ENCODE measurements at regions not wholly inside any gene's neighbourhood (a gene's known extent, or its start where the extent isn't known, plus 50 kb on each side); places are given as distances from the start of the nearest gene placed in this dataset.

DNA sequence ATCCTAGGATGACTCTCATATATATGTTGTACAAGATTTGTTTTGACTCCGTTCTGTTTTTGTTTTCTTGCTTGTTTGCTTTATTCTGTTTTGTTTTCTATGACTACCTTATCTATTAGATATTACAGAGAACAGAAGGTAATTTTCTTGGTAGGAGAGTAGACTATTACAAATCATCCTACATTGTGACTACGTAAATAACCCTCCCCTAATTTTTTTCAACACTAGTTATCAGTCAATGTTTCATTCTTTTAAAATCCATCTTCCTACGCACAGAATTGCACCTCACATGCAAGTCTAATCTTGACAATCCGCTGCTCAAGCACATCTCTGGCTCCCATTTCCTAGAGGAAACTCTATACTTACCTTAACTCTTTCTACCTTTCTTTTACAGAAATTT is 792.3 kb upstream of the PIK3C3 start:
- no peak for DNase-seq (ENCODE audit: low read depth in 2 of 3, low spot score in 2 of 3)

DNA sequence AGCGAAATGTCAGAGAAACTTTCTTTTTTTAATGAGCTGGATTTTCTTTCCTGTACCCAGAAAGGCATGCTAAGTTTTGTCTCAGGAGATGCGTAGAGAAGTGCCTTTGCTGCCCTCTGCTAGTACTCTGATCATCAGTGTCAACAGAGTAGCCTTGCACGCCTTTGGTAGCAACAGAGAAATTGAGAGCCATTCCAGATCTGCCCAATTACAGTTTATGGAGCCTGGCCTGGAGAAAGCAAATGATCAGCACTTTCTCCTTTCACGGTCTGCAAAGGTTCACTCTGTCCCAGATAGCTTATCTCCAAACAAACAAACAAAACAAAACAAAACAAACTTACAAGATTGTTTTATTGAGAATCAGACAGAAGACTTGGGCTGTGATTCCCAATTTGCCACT is 792.8 kb upstream of the PIK3C3 start:
- no peak for DNase-seq (ENCODE audit: low read depth in 2 of 3, low spot score in 2 of 3)

DNA sequence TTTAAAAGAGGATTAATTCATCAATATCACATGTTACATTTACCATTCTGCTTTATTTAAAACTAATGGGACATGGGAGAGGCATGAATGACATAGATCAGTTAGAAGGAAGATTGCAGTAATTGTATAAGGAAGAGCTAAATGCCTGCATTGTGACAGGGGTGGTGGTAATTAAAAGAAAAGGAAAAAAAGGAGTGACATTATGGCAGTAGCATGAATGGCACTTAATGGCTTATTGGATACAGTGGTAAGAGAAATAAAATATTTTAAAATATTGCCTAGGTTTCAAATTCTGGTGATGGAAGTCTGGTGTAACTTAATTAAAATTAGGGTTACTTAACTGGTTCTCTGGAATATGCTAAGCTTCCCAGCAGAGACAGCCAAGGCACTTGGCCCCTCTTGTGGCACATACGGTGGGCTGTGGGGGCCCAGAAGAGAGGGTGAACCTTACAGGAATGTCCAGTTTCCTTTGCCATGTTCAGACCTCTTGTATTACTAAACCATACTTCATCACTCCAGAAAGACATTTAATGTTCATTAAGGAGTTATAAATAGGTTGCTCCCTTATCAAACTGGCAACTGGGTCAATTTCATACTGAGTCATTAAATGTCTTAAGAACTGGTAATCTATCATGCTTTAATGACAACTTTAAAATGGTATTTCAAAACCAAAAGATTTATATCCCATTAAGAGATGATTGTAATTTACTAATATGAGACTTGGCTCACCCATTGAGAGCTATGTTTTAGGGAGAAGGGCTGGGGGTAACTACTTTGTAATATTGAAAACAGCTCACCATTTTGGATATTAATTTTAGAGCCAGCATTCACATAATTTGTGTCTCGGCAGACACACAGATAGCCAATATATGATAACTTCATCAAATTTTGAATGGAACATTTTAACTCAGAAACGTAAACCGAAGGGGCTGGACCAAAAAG is 798.9 kb upstream of the PIK3C3 start:
- no peak for DNase-seq (ENCODE audit: low read depth in 2 of 3, low spot score in 2 of 3)

DNA sequence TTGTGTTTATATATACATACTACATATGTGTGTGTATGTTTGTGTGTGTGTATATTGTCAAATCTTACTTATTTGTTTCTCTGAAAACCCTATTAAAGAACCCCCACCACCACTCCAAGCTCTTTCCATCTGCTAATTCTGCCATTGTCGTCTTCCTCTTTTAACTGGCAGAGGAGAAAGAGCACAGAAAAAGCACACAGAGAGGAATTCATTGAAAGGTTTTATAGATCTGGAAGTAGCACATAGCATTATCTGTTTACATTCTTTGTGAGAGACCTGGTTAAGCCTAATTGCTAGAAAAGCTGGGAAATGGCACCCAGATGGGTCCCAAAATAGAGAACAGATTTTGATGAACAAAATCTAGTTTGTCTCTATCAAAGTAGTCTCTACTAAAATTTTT is 800.0 kb upstream of the PIK3C3 start:
- DNase-seq (ENCODE audit: low read depth in 2 of 3, low spot score in 2 of 3) = no peak

DNA sequence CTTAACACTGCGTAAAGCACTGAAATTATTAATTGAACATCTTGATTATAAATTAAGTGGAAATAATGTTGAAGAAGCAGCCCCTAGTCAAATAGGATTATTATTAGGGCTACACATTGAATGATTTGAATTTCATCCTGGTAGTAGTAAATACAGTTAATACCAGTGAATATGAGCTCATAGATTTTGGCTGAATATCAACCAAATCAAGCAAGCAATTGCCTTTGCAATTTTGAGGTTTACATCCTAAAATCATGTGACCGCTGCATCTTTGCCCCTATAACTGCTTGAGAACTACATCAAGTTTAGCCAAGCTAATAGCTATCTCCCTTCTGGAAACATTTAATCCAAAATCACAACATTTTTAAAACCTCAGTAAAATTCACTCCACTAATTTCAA is 801.2 kb upstream of the PIK3C3 start:
- no peak for DNase-seq (ENCODE audit: low read depth in 2 of 3, low spot score in 2 of 3)

DNA sequence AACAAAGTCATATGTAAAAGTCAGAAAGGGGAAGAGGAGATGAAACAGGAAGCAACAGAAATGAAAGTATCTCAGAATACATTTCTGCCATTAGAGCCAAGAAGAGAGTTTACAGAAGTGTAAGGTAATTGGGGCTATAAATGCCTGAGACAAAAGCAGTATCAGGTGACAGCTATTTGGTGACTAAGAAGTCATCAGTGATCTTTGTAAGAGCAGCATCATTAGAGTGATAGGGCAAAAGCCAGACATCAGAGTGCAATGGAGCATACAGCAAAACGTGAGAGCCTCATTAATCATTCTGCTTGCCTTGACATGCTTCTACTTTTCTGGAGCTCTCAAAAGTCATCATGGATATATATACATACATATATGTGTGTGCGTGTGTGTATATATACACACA is 804.7 kb upstream of the PIK3C3 start:
- no peak for DNase-seq (ENCODE audit: low read depth in 2 of 3, low spot score in 2 of 3)

DNA sequence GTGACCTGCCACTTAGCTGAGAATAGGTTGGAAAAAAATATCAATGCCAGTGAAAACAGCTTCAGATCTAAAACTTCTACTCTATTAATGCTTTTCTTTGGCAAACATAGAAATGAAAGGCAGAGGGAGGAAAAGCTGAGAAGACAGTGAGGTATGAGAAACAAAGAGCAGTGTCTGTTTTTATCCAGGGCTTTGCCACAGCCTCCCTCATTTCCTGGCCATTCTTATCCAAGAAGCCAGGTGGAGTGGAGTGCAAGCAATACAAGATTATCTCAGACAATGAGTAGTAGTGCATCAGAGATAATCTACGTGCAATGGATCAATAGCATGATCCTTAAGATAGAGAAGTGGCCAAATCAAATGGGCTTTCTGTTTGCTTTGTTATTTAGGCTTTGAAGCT is 808.7 kb upstream of the PIK3C3 start:
- no peak for DNase-seq (ENCODE audit: low read depth in 2 of 3, low spot score in 2 of 3)

DNA sequence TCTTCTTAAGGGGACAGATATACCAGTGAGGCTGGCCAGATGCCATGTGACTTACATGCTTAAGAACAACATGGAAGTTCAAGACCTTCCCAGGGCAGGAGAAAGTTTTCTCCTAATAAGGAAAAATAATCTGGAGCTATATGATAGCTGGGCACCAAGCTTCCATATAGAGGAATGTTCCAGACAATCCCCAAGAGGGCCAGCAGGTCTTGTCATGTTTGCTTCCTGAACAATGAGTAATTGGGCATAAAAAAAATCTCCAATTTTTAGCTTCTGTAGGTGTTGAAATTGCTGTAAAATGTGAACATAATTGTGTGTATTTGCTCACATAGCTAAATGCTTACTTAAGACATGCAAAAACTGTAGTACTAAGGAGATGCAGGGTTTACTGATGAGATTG is 809.5 kb upstream of the PIK3C3 start:
- no peak for DNase-seq (ENCODE audit: low read depth in 2 of 3, low spot score in 2 of 3)

DNA sequence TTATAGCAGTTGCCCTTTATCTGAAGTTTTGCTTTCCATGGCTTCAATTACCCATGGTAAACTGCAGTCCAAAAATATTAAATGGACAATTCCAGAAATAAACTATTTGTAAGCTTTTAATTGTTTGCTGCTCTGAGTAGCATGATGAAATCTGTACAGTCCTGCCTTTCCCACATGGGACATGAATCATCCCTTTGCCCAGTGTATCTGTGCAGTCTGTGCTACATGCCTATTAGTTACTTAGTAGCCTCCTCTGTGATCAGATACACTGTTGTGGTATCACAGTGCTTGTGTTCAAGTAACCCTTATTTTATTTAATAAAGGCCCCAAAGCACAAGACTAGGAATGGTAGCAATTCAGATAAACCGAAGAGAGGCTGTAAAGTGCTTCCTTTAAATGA is 810.6 kb upstream of the PIK3C3 start:
- DNase-seq (ENCODE audit: low read depth in 2 of 3, low spot score in 2 of 3) = no peak

DNA sequence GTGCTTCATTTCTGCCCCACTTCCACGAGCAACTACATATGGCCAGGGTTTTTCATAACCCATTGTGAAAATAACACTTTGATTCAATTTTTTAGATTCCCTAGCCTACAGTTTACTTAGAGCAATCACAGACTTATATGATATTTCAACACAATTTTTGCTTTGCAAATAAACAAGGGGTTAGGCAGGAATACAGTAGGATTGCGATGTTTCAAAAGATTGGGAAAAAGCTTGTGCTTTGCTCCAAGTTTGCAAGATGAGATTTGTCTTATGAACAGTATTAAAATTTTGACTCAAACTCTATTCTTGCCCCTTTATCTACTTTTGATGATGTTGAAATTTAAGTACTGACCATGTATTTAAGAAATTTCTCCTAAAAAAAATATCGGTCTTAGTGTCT is 814.5 kb upstream of the PIK3C3 start:
- DNase-seq (ENCODE audit: low read depth in 2 of 3, low spot score in 2 of 3) = no peak

DNA sequence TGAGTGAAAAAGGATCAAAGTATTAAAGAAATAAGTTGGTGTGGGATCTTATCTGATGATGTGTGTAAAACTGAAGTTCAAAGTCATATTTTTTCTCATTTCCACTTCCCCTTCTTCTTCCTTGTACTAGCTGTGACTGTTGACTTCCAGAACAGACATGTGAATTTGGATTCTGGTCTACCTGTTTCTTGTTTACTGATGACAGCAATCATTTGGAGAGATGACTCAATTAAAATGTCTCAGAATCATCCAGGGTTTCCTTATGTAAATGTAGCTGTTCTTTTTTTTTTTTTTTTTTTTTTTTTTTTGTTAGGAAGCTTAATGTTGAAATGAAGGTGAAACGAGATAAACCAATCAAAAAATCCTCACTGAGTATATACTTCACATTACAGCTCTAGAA is 819.9 kb upstream of the PIK3C3 start:
- no peak for DNase-seq (ENCODE audit: low read depth in 2 of 3, low spot score in 2 of 3)

DNA sequence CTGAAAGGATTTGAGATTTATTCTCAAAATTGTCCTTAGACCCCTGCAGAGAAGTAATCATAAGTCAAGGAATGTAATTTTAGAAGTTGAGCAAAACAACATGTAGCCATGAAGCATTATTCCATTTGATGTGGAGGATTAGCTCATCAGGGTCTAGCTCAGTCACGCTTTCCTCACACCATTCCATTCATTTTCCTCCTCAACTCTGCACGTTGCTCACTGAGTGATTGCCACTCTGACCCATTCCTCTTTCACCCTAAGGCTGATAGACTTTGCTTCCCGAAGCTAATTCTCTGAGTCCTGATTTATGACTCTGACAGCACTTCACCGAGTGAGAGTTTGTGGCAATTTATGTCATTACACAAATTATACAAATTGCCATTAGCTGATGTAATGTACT is 820.6 kb upstream of the PIK3C3 start:
- DNase-seq (ENCODE audit: low read depth in 2 of 3, low spot score in 2 of 3) = no peak

DNA sequence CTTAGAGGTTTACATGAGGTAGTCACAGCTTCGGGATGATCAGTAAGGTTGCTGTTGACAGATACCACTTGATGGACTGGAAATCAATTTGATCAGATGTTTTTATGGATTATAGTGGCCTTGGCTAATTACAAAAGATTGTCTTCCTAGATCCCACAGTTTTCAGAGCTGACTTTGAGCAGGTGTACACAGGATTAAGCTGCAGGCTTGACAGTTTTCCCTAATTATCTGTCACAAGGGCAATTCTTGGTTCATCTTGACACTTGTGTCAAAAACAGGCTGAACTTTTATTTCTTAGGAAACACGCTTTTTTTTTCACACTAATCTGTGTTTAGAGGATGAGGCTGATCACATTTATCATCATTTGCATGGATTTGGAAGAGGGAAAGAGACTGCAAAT is 824.0 kb upstream of the PIK3C3 start:
- no peak for DNase-seq (ENCODE audit: low read depth in 2 of 3, low spot score in 2 of 3)

DNA sequence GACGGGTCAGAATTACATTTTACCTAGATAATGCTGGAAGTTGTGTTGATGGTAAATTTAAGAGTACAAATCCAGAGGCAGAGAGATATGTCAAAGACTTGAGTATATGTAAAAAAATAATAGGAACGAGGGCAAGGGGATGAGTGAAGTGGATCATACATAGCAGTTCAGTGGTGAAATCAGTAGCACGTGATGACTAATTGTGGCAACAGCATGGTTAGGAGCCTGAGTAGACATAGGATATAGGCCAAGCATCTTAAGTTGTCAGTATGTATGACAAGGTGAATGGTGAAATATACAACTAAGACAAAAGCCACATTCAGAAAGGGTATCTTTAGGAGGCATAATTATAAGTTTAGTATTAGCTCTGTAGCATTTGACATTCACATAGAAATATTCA is 826.5 kb upstream of the PIK3C3 start:
- DNase-seq (ENCODE audit: low read depth in 2 of 3, low spot score in 2 of 3) = no peak

DNA sequence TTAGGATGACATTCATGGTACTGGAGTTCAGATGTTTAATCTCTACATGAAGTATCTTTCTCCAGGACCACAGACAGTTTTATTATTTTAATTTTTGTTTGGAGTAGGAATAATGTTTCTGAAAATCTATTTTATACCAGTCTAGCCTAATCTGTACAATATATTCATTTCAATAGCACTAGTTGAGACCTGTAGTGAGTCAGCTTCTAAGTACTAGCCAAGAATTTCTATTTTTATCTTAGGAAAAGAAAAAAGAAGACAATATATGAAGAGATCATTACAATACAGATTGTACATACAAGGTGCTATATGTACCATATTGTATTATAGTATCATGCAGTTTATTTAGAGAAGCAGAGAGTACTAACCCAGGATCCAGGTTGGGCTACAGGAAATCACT is 826.9 kb upstream of the PIK3C3 start:
- DNase-seq (ENCODE audit: low read depth in 2 of 3, low spot score in 2 of 3) = no peak

DNA sequence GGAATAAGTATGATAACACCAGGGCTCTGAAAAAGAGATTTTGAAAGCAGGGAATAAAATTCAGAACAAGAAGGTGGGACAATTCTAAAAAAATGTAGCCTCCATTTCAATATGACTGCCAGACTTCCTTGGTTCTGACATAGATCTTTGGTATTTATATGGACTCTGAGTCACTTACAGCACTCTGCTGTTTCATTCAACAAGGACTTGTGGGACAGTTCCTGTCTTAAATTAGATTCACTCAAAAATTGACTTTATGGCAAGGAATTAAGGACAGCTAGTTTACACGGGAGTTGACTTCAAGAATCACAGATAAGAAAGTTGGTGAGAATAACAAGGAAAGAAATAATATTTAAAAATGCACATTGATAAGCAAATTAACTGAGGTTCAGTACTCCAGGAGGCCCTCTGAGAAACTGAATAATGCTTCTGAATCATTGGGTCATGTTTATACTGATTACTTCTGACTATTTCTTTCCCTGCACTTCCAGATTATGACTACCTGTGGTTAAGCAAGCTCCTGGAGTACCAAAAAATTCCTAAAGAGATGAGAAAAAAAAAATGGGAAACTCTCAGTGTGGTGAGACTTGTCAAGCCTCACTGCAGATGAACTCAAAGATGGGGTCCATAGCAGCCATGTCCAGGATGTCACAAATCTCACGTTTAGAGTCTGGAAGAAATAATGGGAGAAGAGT is 828.3 kb upstream of the PIK3C3 start:
- no peak for DNase-seq (ENCODE audit: low read depth in 2 of 3, low spot score in 2 of 3)

DNA sequence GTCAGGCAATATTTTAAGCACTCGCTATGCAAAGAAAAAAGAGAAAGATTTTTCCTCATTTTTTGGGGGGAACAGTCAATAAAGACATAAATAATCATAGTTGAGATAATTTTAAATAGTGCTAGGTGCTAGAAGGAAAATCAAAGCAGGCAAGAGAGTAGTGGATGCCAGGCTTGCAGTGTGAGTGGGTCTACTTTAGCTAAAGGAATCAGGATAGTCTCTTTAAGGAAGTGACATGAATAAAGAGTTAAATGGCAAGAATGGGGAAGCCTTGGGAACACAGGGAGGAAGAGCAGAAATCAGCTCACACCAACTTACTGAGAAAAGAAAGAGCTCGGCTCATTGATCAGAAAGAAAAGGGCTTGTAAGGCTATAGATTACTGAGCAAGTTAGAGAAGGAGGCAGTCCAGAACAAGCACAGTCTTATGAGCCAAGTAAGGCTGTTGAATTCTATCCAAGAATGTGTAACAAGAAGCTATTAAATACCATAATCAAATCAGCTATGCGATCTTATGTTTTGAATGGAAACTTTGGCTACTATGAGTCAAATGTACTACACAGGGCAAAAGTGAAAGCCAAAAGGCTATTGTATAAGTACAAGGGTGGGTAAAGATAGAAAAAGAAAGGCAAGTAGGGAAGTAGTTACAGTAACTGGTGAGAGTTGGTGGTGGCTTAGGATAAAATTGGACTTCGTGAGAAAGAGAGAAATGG is 833.8 kb upstream of the PIK3C3 start:
- DNase-seq (ENCODE audit: low read depth in 2 of 3, low spot score in 2 of 3) = no peak

DNA sequence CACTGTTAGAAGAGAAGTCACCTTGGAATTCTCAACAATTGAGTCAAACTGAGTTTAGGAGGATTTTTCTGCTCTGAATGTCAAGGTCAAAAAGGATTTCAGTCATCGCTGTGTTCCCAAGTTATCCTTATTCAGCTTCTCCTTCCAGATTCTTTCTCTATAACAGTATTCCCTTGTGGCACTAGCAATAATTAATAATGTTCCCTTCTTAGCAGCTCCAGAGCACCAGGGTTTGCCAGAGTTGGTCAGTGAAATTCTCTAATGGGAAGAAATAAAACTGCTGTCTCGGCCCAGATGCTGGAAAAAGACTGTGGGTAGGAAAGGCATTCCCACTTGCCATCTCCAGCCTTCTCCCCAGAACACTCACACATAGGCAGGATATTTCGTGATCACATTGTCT is 836.0 kb upstream of the PIK3C3 start:
- no peak for DNase-seq (ENCODE audit: low read depth in 2 of 3, low spot score in 2 of 3)

DNA sequence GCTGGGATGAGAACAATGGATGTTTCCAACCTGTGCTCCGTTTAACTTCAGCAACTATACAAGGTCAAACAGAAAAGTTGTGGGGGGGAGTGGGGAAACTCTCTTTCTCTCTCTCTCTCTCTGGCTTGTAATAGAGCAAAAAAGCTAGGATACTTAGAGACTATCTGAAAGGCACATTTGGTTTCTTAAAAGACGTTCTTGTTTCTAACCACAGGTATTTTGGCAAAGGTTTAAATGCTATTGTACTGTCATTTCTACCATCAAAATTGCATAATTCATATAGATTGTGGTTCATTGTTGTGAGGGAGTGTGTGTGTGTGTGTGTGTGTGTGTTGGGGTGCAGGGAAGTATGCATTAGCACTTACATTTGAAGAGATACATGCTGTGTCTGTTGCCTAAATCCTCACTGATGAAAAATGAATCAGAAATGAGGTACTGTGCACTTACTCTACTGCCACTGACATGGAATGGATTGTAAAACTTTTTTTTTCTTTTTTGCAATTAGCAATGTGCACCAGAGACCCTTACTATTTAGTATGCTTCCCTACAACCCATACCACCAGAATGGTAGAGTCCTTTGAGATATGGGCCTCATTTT is 841.0 kb upstream of the PIK3C3 start:
- no peak for DNase-seq (ENCODE audit: low read depth in 2 of 3, low spot score in 2 of 3)

DNA sequence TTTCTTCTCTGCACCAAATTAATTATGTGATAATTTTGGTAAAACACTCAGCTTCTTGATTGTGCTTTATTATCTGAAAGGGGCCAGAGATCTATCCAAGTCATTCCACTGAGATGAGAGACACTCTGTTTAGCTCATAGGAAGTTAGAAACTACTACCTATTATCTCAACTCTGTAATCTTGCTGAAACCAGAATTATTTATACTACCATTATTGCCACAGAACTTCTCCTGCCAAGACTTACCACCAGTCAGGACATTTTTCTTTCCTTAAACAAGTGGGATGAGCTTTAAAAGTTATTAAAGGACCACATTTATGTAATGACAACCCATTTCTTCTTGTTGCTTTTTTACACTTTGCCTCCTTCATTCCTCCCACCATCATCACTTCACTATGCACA is 855.6 kb upstream of the PIK3C3 start:
- DNase-seq (ENCODE audit: low read depth in 2 of 3, low spot score in 2 of 3) = no peak

DNA sequence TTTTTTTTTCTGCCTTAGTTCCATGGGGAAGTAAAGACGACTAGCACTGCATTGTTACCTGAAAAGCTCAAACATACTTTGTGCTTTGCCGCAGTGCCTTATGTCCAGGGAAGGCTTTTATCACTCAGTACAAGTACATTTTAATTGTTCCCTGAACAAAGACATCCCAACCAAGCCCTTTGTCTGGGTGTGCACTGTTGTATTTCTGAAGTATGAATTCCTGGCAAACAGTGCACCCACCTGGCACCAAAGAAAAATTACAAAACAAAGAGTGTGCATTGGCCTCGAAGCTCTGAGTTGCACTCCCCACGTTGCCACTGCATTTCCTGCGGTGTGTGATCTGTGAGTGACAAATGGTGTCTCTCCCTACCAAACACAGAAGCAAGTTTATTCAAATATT is 858.5 kb upstream of the PIK3C3 start:
- no peak for DNase-seq (ENCODE audit: low read depth in 2 of 3, low spot score in 2 of 3)
